Smooth muscle cell (in vitro differentiated cells): ENCODE measurements at regions not wholly inside any gene's neighbourhood (a gene's known extent, or its start where the extent isn't known, plus 50 kb on each side); places are given as distances from the start of the nearest gene placed in this dataset.

Experiments
- DNase-seq: peaks from one replicate; lab custom pipeline; 2025; ENCODE audit not compliant: unreplicated experiment; lab: John Stamatoyannopoulos, UW
- H2AFZ ChIP-seq: fragments of 200-600 bp; sonication (generic); 2 replicates; pipeline ENCODE4 v1.6.0; 2016; ENCODE audit warnings: antibody characterized with exemption, low read depth, mild to moderate bottlenecking
- H3F3A ChIP-seq: fragments of 200-600 bp; sonication (generic); 2 replicates; pipeline ENCODE4 v1.6.0; 2017; ENCODE audit warnings: antibody characterized with exemption, low read depth
- H3K27ac ChIP-seq: fragments of 200-600 bp; sonication (generic); 2 replicates; pipeline ENCODE4 v1.5.1; 2016; ENCODE audit warnings: low read depth, mild to moderate bottlenecking
- H3K27me3 ChIP-seq: fragments of 200-600 bp; sonication (generic); 2 replicates; pipeline ENCODE4 v1.6.1; 2016; ENCODE audit warnings: low read depth, mild to moderate bottlenecking
- H3K36me3 ChIP-seq: fragments of 200-600 bp; sonication (generic); 2 replicates; pipeline ENCODE4 v1.5.1; 2016; ENCODE audit warnings: low read depth
- H3K4me1 ChIP-seq: fragments of 200-600 bp; sonication (generic); 2 replicates; pipeline ENCODE4 v1.5.1; 2016; ENCODE audit warnings: low read depth
- H3K4me2 ChIP-seq: fragments of 200-600 bp; sonication (generic); 2 replicates; pipeline ENCODE4 v1.6.0; 2016; ENCODE audit warnings: mild to moderate bottlenecking
- H3K4me3 ChIP-seq: fragments of 200-600 bp; sonication (generic); 2 replicates; pipeline ENCODE4 v1.5.1; 2016; ENCODE audit warnings: mild to moderate bottlenecking
- H3K79me2 ChIP-seq: fragments of 200-600 bp; sonication (generic); 2 replicates; pipeline ENCODE4 v1.6.0; 2016; ENCODE audit warnings: low read depth, mild to moderate bottlenecking
- H3K9ac ChIP-seq: fragments of 200-600 bp; sonication (generic); 2 replicates; pipeline ENCODE4 v1.6.0; 2016; ENCODE audit warnings: low read depth
- H3K9me3 ChIP-seq: fragments of 200-600 bp; sonication (generic); replicated peaks from 2 replicates; pipeline ENCODE4 v1.5.1; 2016; ENCODE audit warnings: low read depth
- H4K20me1 ChIP-seq: fragments of 200-600 bp; sonication (generic); 2 replicates; pipeline ENCODE4 v1.6.0; 2016; ENCODE audit warnings: low read depth
- WGBS: methylation state at CpG from one replicate; pipeline ENCODE4 v1.1.7; 2016; ENCODE audit warnings: low lambda C conversion rate; 5-methylcytosine and 5-hydroxymethylcytosine counted together
- TF ChIP-seq, protein P1 (sequence below): fragments of 200-600 bp; sonication (generic); IDR thresholded peaks from 2 replicates; pipeline ENCODE4 v1.5.1; 2017; ENCODE audit warnings: borderline replicate concordance, mild to moderate bottlenecking, antibody characterized with exemption; ENCODE audit not compliant: insufficient read depth, poor library complexity, severe bottlenecking

- H3K4me3 ChIP-seq = no peak overlapping the region
- 41% methylated on average over 2 of the region's 2 CpGs for WGBS
- TF ChIP-seq, protein P1, sequence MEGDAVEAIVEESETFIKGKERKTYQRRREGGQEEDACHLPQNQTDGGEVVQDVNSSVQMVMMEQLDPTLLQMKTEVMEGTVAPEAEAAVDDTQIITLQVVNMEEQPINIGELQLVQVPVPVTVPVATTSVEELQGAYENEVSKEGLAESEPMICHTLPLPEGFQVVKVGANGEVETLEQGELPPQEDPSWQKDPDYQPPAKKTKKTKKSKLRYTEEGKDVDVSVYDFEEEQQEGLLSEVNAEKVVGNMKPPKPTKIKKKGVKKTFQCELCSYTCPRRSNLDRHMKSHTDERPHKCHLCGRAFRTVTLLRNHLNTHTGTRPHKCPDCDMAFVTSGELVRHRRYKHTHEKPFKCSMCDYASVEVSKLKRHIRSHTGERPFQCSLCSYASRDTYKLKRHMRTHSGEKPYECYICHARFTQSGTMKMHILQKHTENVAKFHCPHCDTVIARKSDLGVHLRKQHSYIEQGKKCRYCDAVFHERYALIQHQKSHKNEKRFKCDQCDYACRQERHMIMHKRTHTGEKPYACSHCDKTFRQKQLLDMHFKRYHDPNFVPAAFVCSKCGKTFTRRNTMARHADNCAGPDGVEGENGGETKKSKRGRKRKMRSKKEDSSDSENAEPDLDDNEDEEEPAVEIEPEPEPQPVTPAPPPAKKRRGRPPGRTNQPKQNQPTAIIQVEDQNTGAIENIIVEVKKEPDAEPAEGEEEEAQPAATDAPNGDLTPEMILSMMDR = no peak
- no peaks in the 10 kb centered on the region for H4K20me1 ChIP-seq
- H3K4me1 ChIP-seq = no peaks in the 10 kb centered on the region
- no peaks in the 10 kb centered on the region for H3K9me3 ChIP-seq
- H3K27ac ChIP-seq = no peak overlapping the region
- DNase-seq = no peak
- H3K79me2 ChIP-seq = no peaks in the 10 kb centered on the region
- H3K4me2 ChIP-seq = no peak overlapping the region
- H3F3A ChIP-seq = no peaks in the 10 kb centered on the region
- no peaks in the 10 kb centered on the region for H3K27me3 ChIP-seq
- H3K36me3 ChIP-seq = no peaks in the 10 kb centered on the region
- no peak overlapping the region for H2AFZ ChIP-seq
- H3K9ac ChIP-seq = no peak overlapping the region
These were observed 653.5 kb upstream of the LRRTM4 start for GRCh38 chr2:78175645-78176044.

GRCh38 chr2:78201064-78201575 is 678.9 kb upstream of the LRRTM4 start:
- Histone ChIP-seq H3K9ac (no peak overlapping the region), H3K4me3 (no peak overlapping the region), H3K36me3 (no peaks in the 10 kb centered on the region), H3K4me2 (no peak overlapping the region), H2AFZ (no peak overlapping the region), H3K27me3 (no peaks in the 10 kb centered on the region), H3K4me1 (no peaks in the 10 kb centered on the region), H3K9me3 (no peaks in the 10 kb centered on the region), H3F3A (no peaks in the 10 kb centered on the region), H4K20me1 (no peaks in the 10 kb centered on the region), H3K27ac (no peak overlapping the region), H3K79me2 (no peaks in the 10 kb centered on the region)
- TF ChIP-seq, protein P1 = no peak
- no peak for DNase-seq
- 90% methylated on average over 2 of the region's 2 CpGs for WGBS

DNA sequence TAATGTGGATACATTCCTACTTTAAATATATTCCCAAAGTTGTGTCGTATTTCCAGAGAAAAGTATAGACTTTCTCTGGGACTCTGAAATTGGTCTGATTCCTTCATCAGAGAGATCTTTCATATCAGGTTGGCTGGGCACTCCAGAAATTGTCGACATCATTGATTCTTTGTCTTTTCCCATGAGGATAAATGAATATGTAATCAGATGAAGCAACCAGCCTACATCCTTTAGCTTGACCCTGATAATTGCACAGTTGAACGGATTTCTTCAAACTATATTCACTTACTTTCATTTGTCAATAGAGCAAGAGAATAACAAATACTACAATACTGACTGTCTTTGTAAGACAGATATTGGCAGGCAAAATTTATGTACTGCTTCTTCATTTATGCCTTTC is 680.2 kb upstream of the LRRTM4 start:
- 94% methylated on average over 3 of the region's 3 CpGs for WGBS
- Histone ChIP-seq H3K4me2 (no peak overlapping the region), H3K4me1 (no peaks in the 10 kb centered on the region), H3K4me3 (no peak overlapping the region), H3F3A (no peaks in the 10 kb centered on the region), H3K27ac (no peak overlapping the region), H3K79me2 (no peaks in the 10 kb centered on the region), H3K36me3 (no peaks in the 10 kb centered on the region), H3K27me3 (no peaks in the 10 kb centered on the region), H4K20me1 (no peaks in the 10 kb centered on the region), H2AFZ (no peak overlapping the region), H3K9ac (no peak overlapping the region), H3K9me3 (no peaks in the 10 kb centered on the region)
- DNase-seq = no peak
- TF ChIP-seq, protein P1 = no peak

DNA sequence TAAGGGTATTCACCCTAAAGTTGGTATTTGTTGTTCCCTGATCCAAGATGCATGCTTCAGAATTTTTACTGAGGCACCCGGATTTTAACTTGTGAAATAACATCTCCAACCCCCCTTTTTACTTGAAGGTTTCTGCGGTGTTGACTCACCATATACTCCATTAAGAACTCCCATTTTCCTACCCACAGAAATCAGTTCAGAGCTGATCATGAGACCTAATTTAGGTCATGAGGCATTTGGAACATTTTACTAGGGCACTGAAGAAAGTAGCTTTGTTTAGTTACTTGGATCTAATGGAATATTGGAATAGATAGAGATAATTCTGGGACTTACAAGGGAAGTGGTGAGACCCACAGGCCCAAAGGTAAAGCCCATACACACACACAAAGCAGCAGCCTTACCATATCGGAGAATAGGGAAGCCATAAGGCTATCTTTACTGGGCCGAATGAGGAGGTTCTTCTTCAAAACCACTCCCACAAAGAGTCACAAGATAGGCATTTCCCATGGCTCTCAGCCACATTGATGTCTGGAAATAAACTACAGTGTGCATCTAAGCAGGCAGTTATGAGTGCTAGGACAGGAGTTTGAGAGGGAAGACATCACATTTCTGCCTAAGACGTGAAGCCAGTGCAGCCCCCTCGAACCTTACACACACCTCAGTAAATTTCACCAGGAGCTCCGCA is 681.0 kb upstream of the LRRTM4 start:
- no peaks in the 10 kb centered on the region for H3K36me3 ChIP-seq
- no peaks in the 10 kb centered on the region for H3F3A ChIP-seq
- no peaks in the 10 kb centered on the region for H3K9me3 ChIP-seq
- WGBS = 89% methylated on average over 7 of the region's 7 CpGs
- H3K27me3 ChIP-seq = no peaks in the 10 kb centered on the region
- no peak overlapping the region for H3K4me2 ChIP-seq
- H4K20me1 ChIP-seq = no peaks in the 10 kb centered on the region
- no peaks in the 10 kb centered on the region for H3K79me2 ChIP-seq
- no peak overlapping the region for H3K9ac ChIP-seq
- no peak for DNase-seq
- H3K4me1 ChIP-seq = no peaks in the 10 kb centered on the region
- TF ChIP-seq, protein P1 = no peak
- H3K27ac ChIP-seq = no peak overlapping the region
- H3K4me3 ChIP-seq = no peak overlapping the region
- H2AFZ ChIP-seq = no peak overlapping the region
